ENCODE measurements at regions not wholly inside any gene's neighbourhood (a gene's known extent, or its start where the extent isn't known, plus 50 kb on each side); places are given as distances from the start of the nearest gene placed in this dataset.

DNA sequence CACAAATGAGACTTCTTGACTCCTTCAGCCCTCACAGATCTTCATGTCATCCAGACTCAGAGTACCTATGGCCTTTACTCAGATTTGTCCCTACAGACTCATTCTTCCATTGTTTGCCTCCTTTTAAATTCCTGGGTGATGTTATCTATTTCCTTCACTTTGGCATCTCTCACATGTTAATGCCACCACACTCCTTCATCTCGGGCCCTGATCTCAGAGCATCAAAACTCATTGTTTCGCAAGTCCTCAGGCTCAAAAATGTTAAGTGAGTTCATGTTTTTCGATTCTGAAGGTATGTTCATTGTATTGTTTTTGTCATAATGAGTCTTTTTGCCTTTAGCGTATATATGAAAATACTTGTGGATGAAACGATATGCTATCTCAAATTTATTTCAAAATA, 62.3 kb upstream of the AHR start:
- TF ChIP-seq, protein P1, sequence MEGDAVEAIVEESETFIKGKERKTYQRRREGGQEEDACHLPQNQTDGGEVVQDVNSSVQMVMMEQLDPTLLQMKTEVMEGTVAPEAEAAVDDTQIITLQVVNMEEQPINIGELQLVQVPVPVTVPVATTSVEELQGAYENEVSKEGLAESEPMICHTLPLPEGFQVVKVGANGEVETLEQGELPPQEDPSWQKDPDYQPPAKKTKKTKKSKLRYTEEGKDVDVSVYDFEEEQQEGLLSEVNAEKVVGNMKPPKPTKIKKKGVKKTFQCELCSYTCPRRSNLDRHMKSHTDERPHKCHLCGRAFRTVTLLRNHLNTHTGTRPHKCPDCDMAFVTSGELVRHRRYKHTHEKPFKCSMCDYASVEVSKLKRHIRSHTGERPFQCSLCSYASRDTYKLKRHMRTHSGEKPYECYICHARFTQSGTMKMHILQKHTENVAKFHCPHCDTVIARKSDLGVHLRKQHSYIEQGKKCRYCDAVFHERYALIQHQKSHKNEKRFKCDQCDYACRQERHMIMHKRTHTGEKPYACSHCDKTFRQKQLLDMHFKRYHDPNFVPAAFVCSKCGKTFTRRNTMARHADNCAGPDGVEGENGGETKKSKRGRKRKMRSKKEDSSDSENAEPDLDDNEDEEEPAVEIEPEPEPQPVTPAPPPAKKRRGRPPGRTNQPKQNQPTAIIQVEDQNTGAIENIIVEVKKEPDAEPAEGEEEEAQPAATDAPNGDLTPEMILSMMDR (IDR thresholded peaks at IDR 0.05 in 8 of 11, conservative IDR thresholded peaks at IDR 0.05 in 3 of 11): no peak
- TF ChIP-seq POLR2A (IDR thresholded peaks at IDR 0.05) (no peak), POLR2AphosphoS5 (IDR thresholded peaks at IDR 0.05) (no peak)

Measured in spleen (tissue), 7 donors.